Calu3 (cell line): ENCODE measurements at regions not wholly inside any gene's neighbourhood (a gene's known extent, or its start where the extent isn't known, plus 50 kb on each side); places are given as distances from the start of the nearest gene placed in this dataset.

Source experiments
- BruUV-seq: library from RNA; stranded (reverse); fragments of 400-500 nt; replicated peaks from 2 replicates; lab custom pipeline; 2021; lab: Mats Ljungman, UMichigan
- CTCF ChIA-PET: fragments of 300-600 bp; sonication (Branson Sonifier 250); formaldehyde crosslinking; loops from one replicate; lab custom pipeline; 2022; ENCODE audit warnings: antibody characterized with exemption; lab: Charles Lee
- DNase-seq: peaks from one replicate; pipeline ENCODE4 v3.0.0; 2022
- H3K27ac Mint-ChIP-seq: one replicate; pipeline ENCODE4 v1.8.0; 2022; ENCODE audit warnings: mixed read lengths; ENCODE audit not compliant: unreplicated experiment
- H3K27me3 Mint-ChIP-seq: one replicate; pipeline ENCODE4 v1.8.0; 2022; ENCODE audit warnings: mixed read lengths; ENCODE audit not compliant: unreplicated experiment
- H3K36me3 Mint-ChIP-seq: one replicate; pipeline ENCODE4 v1.8.0; 2022; ENCODE audit warnings: mild to moderate bottlenecking, moderate library complexity, mixed read lengths; ENCODE audit not compliant: insufficient read depth, unreplicated experiment
- H3K4me1 Mint-ChIP-seq: one replicate; pipeline ENCODE4 v1.8.0; 2022; ENCODE audit warnings: mild to moderate bottlenecking, low read depth, mixed read lengths; ENCODE audit not compliant: unreplicated experiment
- H3K4me3 Mint-ChIP-seq: one replicate; pipeline ENCODE4 v1.8.0; 2022; ENCODE audit warnings: mild to moderate bottlenecking, low read depth, moderate library complexity, mixed read lengths; ENCODE audit not compliant: unreplicated experiment
- H3K9me3 Mint-ChIP-seq: one replicate; pipeline ENCODE4 v1.8.0; 2022; ENCODE audit warnings: low read depth, mixed read lengths; ENCODE audit not compliant: unreplicated experiment
- CTCF ChIP-seq: fragments of 200-600 bp; IDR thresholded peaks from one replicate; pipeline ENCODE4 v1.8.0; 2022; ENCODE audit warnings: antibody characterized with exemption; ENCODE audit not compliant: unreplicated experiment
- intact Hi-C: fragments of 100-400 bp; cut with micrococcal nuclease; formaldehyde crosslinking; loops from one replicate; pipeline ENCODE4 v1.10.0; 2022; ENCODE audit not compliant: unreplicated experiment

DNA sequence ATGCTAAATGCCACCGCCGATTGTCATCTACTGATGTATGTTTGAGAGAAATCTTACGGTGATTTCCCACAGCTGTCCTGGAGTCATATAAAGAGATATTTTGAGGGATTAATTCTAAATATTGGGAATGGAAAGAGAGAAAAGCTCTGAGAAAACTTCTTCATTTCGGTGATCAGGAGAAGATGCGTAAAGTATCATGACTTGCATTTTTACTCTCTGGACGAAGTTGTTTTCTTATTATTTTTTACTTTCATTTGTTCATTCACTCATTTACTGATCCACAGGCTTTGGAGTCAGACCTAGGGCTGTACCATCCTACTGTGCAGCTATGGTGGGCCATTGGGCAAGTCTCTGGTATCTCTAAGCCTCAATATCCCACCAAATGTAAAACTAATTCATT, 58.4 kb upstream of the RUNX1 start:
- no peaks in the 10 kb centered on the region for H3K27me3 Mint-ChIP-seq
- BruUV-seq, result no TSS peak
- CTCF ChIA-PET, result interaction anchor here (0.7 kb wide), 1 partner anchor 13 kb away, joined by 3 read pairs; no protein-coding TSS in a partner anchor

DNA sequence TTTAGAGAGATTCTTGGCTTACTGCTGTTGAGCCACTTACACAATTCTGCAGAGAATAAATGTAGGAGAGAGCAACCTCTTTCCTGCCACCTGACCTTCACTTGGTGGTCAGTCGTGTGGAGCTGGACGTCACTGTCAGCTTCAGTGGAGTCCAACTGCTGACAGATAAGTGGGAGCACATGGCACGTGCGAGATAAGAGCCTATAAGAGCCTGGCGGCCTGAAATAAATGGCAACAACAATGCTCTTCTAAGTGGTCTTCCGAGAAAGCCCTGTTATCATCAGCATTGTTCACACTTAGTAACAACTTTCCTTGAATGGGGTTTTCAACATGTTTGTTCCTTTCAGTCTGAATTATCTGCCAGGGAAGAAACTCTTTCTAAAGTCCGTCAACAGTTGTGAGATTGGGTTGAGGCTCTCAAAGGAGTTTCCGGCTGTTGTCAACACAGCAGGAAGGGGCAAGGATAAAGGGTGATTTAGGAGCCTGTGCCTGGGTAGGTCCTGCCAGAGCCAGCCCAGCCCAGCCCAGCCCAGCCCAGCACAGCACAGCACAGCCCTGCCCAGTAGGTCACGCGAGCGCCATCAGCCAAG, 57.2 kb upstream of the RUNX1 start:
- Mint-ChIP-seq H3K9me3 (peaks cover 2% of the 10 kb centered on the region), H3K36me3 (no peaks in the 10 kb centered on the region), H3K27ac (no peak overlapping the region), H3K4me3 (no peak overlapping the region), H3K4me1 (no peaks in the 10 kb centered on the region), H3K27me3 (no peaks in the 10 kb centered on the region)
- no peak for TF ChIP-seq CTCF
- DNase-seq, result no peak
- CTCF ChIA-PET, result no interaction called here
- no TSS peak for BruUV-seq
- intact Hi-C loops, result no loop called here

More for the DNA sequence above, 58.4 kb upstream of the RUNX1 start:
- DNase-seq, result no peak
- Mint-ChIP-seq H3K4me3 (no peak overlapping the region), H3K9me3 (peaks cover 2% of the 10 kb centered on the region), H3K36me3 (no peaks in the 10 kb centered on the region), H3K4me1 (no peaks in the 10 kb centered on the region), H3K27ac (no peak overlapping the region)
- no peak for TF ChIP-seq CTCF
- intact Hi-C loops, result no loop called here

DNA sequence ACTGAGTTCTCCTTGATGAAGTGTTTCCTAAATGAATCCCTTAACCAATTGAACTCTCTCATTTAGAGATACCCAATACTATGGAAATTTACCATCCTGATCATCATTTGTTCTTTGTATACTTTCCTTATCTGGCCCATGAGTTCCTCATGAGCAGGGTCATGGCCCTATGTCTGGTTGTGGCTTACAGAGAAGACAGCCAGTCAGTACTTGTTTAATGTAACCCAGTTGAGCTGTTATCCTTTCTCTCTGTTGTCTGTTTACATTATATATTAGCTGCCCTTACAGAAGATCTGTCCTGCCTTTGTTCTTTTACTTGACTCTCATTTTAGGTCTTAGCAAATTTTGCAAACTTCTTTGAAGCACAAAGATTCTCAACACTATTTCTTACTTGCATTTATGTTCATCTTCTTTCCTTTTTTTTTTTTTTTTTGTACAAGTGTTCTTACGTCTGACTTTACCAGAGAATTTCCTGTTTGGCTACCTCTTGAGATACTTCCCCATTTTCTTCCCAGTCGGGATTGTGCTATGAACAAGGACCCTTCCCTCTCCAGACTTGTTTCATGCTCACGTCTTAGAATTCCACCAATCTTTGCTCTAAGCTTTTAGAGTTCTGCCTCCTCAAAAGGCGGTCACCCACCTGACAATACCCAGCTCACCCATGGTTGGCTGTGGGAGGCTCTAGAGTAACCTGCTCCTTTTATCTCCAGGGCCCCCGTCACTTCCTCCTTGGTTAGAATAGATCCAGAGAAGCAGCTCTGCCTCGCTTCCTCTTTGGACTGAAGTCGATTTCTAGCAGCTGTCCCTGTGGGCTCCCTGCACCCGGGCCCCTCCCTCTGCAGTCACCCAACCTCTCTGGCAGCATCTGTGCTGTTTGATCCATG, 53.6 kb upstream of the RUNX1 start:
- no peak for DNase-seq
- CTCF ChIA-PET, result no interaction called here
- H3K27me3 Mint-ChIP-seq, result no peaks in the 10 kb centered on the region
- intact Hi-C loops, result no loop called here
- no peak overlapping the region for H3K4me3 Mint-ChIP-seq
- H3K4me1 Mint-ChIP-seq, result no peaks in the 10 kb centered on the region
- H3K36me3 Mint-ChIP-seq, result no peaks in the 10 kb centered on the region
- no peak for TF ChIP-seq CTCF
- no peak overlapping the region for H3K27ac Mint-ChIP-seq
- H3K9me3 Mint-ChIP-seq, result no peaks in the 10 kb centered on the region
- no TSS peak for BruUV-seq

DNA sequence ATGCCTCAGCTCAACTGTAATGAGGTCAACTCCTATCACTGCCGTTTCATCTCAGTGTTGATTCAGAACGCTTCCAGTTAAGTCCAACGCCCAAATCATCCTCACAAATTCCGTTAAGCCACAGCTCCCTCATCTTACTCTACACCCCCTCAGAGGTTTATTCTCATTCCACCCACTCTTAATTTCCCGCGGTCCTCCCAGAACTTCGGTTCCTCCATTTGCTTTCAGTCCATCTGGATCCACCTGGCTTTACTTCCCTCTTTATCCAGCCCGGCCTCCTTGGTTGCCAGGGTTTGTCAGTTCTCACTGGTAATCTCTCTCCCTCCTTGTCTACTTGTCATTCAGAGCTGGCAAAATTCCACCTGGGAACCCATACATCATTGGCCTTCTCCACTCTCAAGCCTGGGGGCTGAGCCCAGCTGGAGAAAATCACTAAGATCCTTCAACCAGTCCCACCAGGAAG, 51.3 kb upstream of the RUNX1 start:
- BruUV-seq, result no TSS peak
- intact Hi-C loops, result no loop called here
- no peak overlapping the region for H3K4me3 Mint-ChIP-seq
- no peaks in the 10 kb centered on the region for H3K4me1 Mint-ChIP-seq
- no peak overlapping the region for H3K27ac Mint-ChIP-seq
- no peaks in the 10 kb centered on the region for H3K9me3 Mint-ChIP-seq
- CTCF ChIA-PET, result no interaction called here
- no peak for TF ChIP-seq CTCF
- DNase-seq, result no peak
- H3K36me3 Mint-ChIP-seq, result no peaks in the 10 kb centered on the region
- H3K27me3 Mint-ChIP-seq, result no peaks in the 10 kb centered on the region
